Liver (tissue), 3 donors: ENCODE measurements at regions not wholly inside any gene's neighbourhood (a gene's known extent, or its start where the extent isn't known, plus 50 kb on each side); places are given as distances from the start of the nearest gene placed in this dataset.

Experiments used
- CTCF ChIP-seq: fragments of 150-350 bp; IDR thresholded peaks from 2 replicates; pipeline ENCODE4 v1.5.1; 2017; ENCODE audit warnings: improper control_type of control experiment, low read depth, low read length; ENCODE audit not compliant: missing input control
- MAX ChIP-seq: IDR thresholded peaks from 2 replicates; pipeline ENCODE4 v1.6.1; 2016; ENCODE audit warnings: antibody characterized with exemption
- RXRA ChIP-seq, 2 donors: IDR thresholded peaks; 2 replicates each; pipeline ENCODE4 v1.6.1; 2017 to 2018; ENCODE audit warnings: antibody characterized with exemption in 2 of 2, mild to moderate bottlenecking in 1 of 2
- TAF1 ChIP-seq: conservative IDR thresholded peaks from 2 replicates; pipeline ENCODE4 v1.6.1; 2016; ENCODE audit warnings: antibody characterized with exemption, mild to moderate bottlenecking
- ZBTB33 ChIP-seq: IDR thresholded peaks from 2 replicates; pipeline ENCODE4 v1.6.1; 2016; ENCODE audit warnings: antibody characterized with exemption
- donor health status: healthy.
- donor health status: healthy.

GRCh38 chr3:77807312-77807711, 767.4 kb downstream of the ROBO2 start:
- TF ChIP-seq TAF1 (no peak), CTCF (no peak), ZBTB33 (no peak), RXRA (IDR thresholded peaks at IDR 0.05) (no peak), MAX (no peak)
